Suprapubic skin (tissue), 4 donors: ENCODE measurements at regions not wholly inside any gene's neighbourhood (a gene's known extent, or its start where the extent isn't known, plus 50 kb on each side); places are given as distances from the start of the nearest gene placed in this dataset.

Source experiments
- CTCF ChIP-seq, 2 donors: fragments of 200-600 bp in 1 of 2; fragments of 450-650 bp in 1 of 2; sonication (generic) in 1 of 2; IDR thresholded peaks; one replicate each; pipeline ENCODE4 v1.5.1; 2016 to 2019; ENCODE audit warnings: antibody characterized with exemption in 2 of 2, mild to moderate bottlenecking in 1 of 2, moderate library complexity in 1 of 2
- POLR2A ChIP-seq, 2 donors: fragments of 450-650 bp; IDR thresholded peaks; one replicate each; pipeline ENCODE4 v1.6.1; 2017; ENCODE audit warnings: antibody characterized with exemption in 2 of 2, mild to moderate bottlenecking in 2 of 2, moderate library complexity in 2 of 2
- POLR2AphosphoS5 ChIP-seq, 3 donors: sonication (generic); formaldehyde crosslinking; IDR thresholded peaks; one replicate each; pipeline ENCODE4 v1.6.1; 2017; ENCODE audit warnings: antibody characterized with exemption in 3 of 3

GRCh38 chr10:55273946-55274345, 472.9 kb upstream of the PCDH15 start:
- TF ChIP-seq POLR2AphosphoS5 (IDR thresholded peaks at IDR 0.05) (no peak), POLR2A (IDR thresholded peaks at IDR 0.05) (no peak), CTCF (IDR thresholded peaks at IDR 0.05) (no peak)
